Neural progenitor cell (in vitro differentiated cells): ENCODE measurements at regions not wholly inside any gene's neighbourhood (a gene's known extent, or its start where the extent isn't known, plus 50 kb on each side); places are given as distances from the start of the nearest gene placed in this dataset.
A peak's percentile ranks its signal among the peaks of the same experiment; 100 is the strongest.

Experiments
- DNase-seq: peaks from one replicate; pipeline ENCODE4 v3.0.0-alpha.2; 2016; ENCODE audit warnings: low spot score
- H2AFZ ChIP-seq: fragments of 200-600 bp; sonication (generic); replicated peaks from 2 replicates; pipeline ENCODE4 v1.6.1; 2016; ENCODE audit warnings: antibody characterized with exemption
- H3F3A ChIP-seq: fragments of 200-600 bp; sonication (generic); 2 replicates; pipeline ENCODE4 v1.6.1; 2016; ENCODE audit warnings: antibody characterized with exemption, low read depth
- H3K27ac ChIP-seq: fragments of 200-600 bp; sonication (generic); 2 replicates; pipeline ENCODE4 v1.5.1; 2016; ENCODE audit warnings: mild to moderate bottlenecking
- H3K27me3 ChIP-seq: fragments of 200-600 bp; sonication (generic); 2 replicates; pipeline ENCODE4 v1.6.1; 2016; ENCODE audit warnings: mild to moderate bottlenecking, moderate library complexity
- H3K36me3 ChIP-seq: fragments of 200-600 bp; sonication (generic); 2 replicates; pipeline ENCODE4 v1.5.1; 2016
- H3K4me1 ChIP-seq: fragments of 200-600 bp; sonication (generic); 2 replicates; pipeline ENCODE4 v1.6.1; 2016; ENCODE audit warnings: mixed run types
- H3K4me2 ChIP-seq: fragments of 200-600 bp; sonication (generic); 2 replicates; pipeline ENCODE4 v1.6.1; 2016
- H3K4me3 ChIP-seq: fragments of 200-600 bp; sonication (generic); 2 replicates; pipeline ENCODE4 v1.5.1; 2016
- H3K79me2 ChIP-seq: fragments of 200-600 bp; sonication (generic); 2 replicates; pipeline ENCODE4 v1.6.1; 2016; ENCODE audit warnings: low read depth
- H3K9ac ChIP-seq: fragments of 200-600 bp; sonication (generic); 2 replicates; pipeline ENCODE4 v1.6.1; 2016
- H3K9me3 ChIP-seq: fragments of 200-600 bp; sonication (generic); 2 replicates; pipeline ENCODE4 v1.5.1; 2016; ENCODE audit warnings: low read depth
- H4K20me1 ChIP-seq: fragments of 200-600 bp; sonication (generic); 2 replicates; pipeline ENCODE4 v1.6.1; 2016; ENCODE audit warnings: low read depth
- H3K27ac Mint-ChIP-seq: 3 replicates; pipeline ENCODE4 v1.8.0; 2021; ENCODE audit warnings: mixed read lengths
- H3K27me3 Mint-ChIP-seq: 2 replicates; pipeline ENCODE4 v1.8.0; 2022; ENCODE audit warnings: low read depth, mild to moderate bottlenecking, inconsistent platforms, moderate library complexity, mixed read lengths; ENCODE audit not compliant: insufficient read depth
- H3K36me3 Mint-ChIP-seq: 3 replicates; pipeline ENCODE4 v1.8.0; 2021; ENCODE audit warnings: mixed read lengths
- H3K4me1 Mint-ChIP-seq: 3 replicates; pipeline ENCODE4 v1.8.0; 2021; ENCODE audit warnings: mixed read lengths
- H3K4me3 Mint-ChIP-seq: 3 replicates; pipeline ENCODE4 v1.8.0; 2021; ENCODE audit warnings: mild to moderate bottlenecking, moderate library complexity, mixed read lengths
- H3K9me3 Mint-ChIP-seq: 3 replicates; pipeline ENCODE4 v1.8.0; 2020; ENCODE audit warnings: mixed read lengths
- EZH2 ChIP-seq: fragments of 200-600 bp; sonication (generic); IDR thresholded peaks from 2 replicates; pipeline ENCODE4 v1.6.1; 2017; ENCODE audit warnings: antibody characterized with exemption, mild to moderate bottlenecking, moderate library complexity
- EZH2phosphoT487 ChIP-seq: fragments of 200-600 bp; sonication (generic); IDR thresholded peaks from 2 replicates; pipeline ENCODE4 v1.6.1; 2017; ENCODE audit warnings: antibody characterized with exemption
- TF ChIP-seq, protein P1 (sequence below): fragments of 200-600 bp; sonication (generic); IDR thresholded peaks from 2 replicates; pipeline ENCODE4 v1.5.1; 2017; ENCODE audit warnings: antibody characterized with exemption, mild to moderate bottlenecking

DNA sequence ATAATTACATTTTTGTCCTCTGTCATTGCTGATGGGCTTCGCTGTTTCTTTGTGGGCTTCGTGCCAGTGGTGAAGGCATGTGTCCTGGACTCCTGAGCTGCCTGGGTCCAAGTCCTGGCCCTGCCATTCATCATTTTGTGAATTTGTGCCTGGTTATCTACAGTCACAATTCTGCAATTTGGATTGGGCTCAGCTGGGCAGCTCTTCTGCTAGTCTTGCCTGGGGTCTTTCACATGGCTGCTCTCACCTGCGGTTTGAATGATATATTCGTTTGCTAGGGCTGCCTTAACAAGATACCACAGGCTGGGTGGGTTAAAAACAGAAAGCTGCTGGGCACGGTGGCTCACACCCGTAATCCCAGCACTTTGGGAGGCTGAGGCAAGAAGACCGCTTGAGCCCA lies 192.7 kb upstream of the IER5L start:
- Histone ChIP-seq H3K4me2 (no peak overlapping the region), H3K9me3 (no peaks in the 10 kb centered on the region), H4K20me1 (no peaks in the 10 kb centered on the region), H3K36me3 (no peaks in the 10 kb centered on the region), H3K27ac (no peak overlapping the region), H3K9ac (no peak overlapping the region), H3K4me1 (no peaks in the 10 kb centered on the region), H3K4me3 (no peak overlapping the region), H3K79me2 (no peaks in the 10 kb centered on the region), H3F3A (peaks cover 8% of the 10 kb centered on the region), H2AFZ (no peak overlapping the region), H3K27me3 (no peaks in the 10 kb centered on the region)
- no peak overlapping the region for H3K27ac Mint-ChIP-seq
- peaks cover 3% of the 10 kb centered on the region for H3K36me3 Mint-ChIP-seq
- peaks cover 7% of the 10 kb centered on the region for H3K27me3 Mint-ChIP-seq
- H3K4me1 Mint-ChIP-seq: peaks cover 8% of the 10 kb centered on the region
- H3K4me3 Mint-ChIP-seq: no peak overlapping the region
- TF ChIP-seq, protein P1, sequence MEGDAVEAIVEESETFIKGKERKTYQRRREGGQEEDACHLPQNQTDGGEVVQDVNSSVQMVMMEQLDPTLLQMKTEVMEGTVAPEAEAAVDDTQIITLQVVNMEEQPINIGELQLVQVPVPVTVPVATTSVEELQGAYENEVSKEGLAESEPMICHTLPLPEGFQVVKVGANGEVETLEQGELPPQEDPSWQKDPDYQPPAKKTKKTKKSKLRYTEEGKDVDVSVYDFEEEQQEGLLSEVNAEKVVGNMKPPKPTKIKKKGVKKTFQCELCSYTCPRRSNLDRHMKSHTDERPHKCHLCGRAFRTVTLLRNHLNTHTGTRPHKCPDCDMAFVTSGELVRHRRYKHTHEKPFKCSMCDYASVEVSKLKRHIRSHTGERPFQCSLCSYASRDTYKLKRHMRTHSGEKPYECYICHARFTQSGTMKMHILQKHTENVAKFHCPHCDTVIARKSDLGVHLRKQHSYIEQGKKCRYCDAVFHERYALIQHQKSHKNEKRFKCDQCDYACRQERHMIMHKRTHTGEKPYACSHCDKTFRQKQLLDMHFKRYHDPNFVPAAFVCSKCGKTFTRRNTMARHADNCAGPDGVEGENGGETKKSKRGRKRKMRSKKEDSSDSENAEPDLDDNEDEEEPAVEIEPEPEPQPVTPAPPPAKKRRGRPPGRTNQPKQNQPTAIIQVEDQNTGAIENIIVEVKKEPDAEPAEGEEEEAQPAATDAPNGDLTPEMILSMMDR: no peak
- TF ChIP-seq EZH2 (no peak), EZH2phosphoT487 (no peak)
- no peak for DNase-seq
- peaks cover 30% of the 10 kb centered on the region for H3K9me3 Mint-ChIP-seq

DNA sequence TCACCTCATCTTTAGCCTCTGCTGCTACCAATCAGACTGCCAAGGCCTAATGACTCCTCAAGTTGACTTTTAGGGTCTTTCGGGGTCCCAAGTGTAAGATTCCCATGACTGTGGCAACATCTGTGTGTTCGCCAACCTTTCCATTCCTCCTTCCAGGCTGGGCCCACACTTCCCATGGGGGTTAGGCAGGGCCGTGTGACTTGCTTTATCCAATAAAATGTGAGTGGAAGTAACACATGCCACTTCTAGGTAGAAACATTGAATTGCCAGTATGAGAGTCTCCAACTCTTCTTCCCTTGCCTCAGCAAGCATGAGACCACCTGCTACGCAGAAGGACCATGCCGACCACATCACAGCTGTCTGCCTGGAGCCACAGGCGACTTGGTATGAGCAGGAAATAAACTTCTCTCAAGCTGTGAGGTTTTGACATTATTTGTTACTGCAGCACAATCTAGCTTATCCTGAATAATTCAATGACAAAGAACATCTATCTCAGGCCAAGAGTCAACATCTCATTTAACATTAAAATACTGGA lies 190.4 kb upstream of the IER5L start:
- no peaks in the 10 kb centered on the region for H4K20me1 ChIP-seq
- H3K4me2 ChIP-seq: no peak overlapping the region
- no peaks in the 10 kb centered on the region for H3K4me1 ChIP-seq
- Mint-ChIP-seq H3K4me3 (no peak overlapping the region), H3K9me3 (peaks cover 21% of the 10 kb centered on the region), H3K27ac (no peak overlapping the region), H3K4me1 (peaks cover 4% of the 10 kb centered on the region), H3K36me3 (peaks cover 3% of the 10 kb centered on the region), H3K27me3 (peaks cover 4% of the 10 kb centered on the region)
- H2AFZ ChIP-seq: peak overlapping the region; percentile 18
- no peaks in the 10 kb centered on the region for H3K9me3 ChIP-seq
- H3K4me3 ChIP-seq: no peak overlapping the region
- no peak for TF ChIP-seq EZH2phosphoT487
- TF ChIP-seq, protein P1: no peak
- no peak for TF ChIP-seq EZH2
- no peaks in the 10 kb centered on the region for H3F3A ChIP-seq
- no peaks in the 10 kb centered on the region for H3K79me2 ChIP-seq
- no peaks in the 10 kb centered on the region for H3K36me3 ChIP-seq
- H3K27me3 ChIP-seq: no peaks in the 10 kb centered on the region
- H3K9ac ChIP-seq: no peak overlapping the region
- DNase-seq: no peak
- H3K27ac ChIP-seq: no peak overlapping the region

GRCh38 chr9:129367287-129367686 lies 189.2 kb upstream of the IER5L start:
- no peaks in the 10 kb centered on the region for H3K4me1 ChIP-seq
- peaks cover 7% of the 10 kb centered on the region for H3K27me3 Mint-ChIP-seq
- no peak for DNase-seq
- no peak overlapping the region for H3K4me3 ChIP-seq
- no peak overlapping the region for H3K27ac ChIP-seq
- H3K27ac Mint-ChIP-seq: no peak overlapping the region
- H3K4me3 Mint-ChIP-seq: no peak overlapping the region
- no peaks in the 10 kb centered on the region for H3K79me2 ChIP-seq
- no peak overlapping the region for H3K4me2 ChIP-seq
- H3K4me1 Mint-ChIP-seq: peaks cover 10% of the 10 kb centered on the region
- no peaks in the 10 kb centered on the region for H4K20me1 ChIP-seq
- no peaks in the 10 kb centered on the region for H3K36me3 ChIP-seq
- H3F3A ChIP-seq: peaks cover 8% of the 10 kb centered on the region
- no peak overlapping the region for H3K9ac ChIP-seq
- TF ChIP-seq, protein P1: no peak
- TF ChIP-seq EZH2: no peak
- peaks cover 3% of the 10 kb centered on the region for H3K36me3 Mint-ChIP-seq
- H3K9me3 ChIP-seq: no peaks in the 10 kb centered on the region
- H2AFZ ChIP-seq: no peak overlapping the region
- H3K9me3 Mint-ChIP-seq: peaks cover 21% of the 10 kb centered on the region
- H3K27me3 ChIP-seq: no peaks in the 10 kb centered on the region
